Right lobe of liver (tissue), 6 donors: ENCODE measurements at regions not wholly inside any gene's neighbourhood (a gene's known extent, or its start where the extent isn't known, plus 50 kb on each side); places are given as distances from the start of the nearest gene placed in this dataset.
"Not testable (repeated sequence)": the region's sequence is repeated elsewhere in the genome, so short reads cannot be mapped to it uniquely, and the experiment has no call there.

Source experiments
- ATAC-seq, 4 donors: fragments of 200-7000 bp; cut with Tn5 transposase; one replicate each; pipeline ENCODE4 v1.9.1; 2020; ENCODE audit warnings: mild to moderate bottlenecking in 4 of 4, moderate library complexity in 4 of 4
- DNase-seq, 3 donors: peaks; one replicate each; pipeline ENCODE4 v3.0.0-alpha.2; 2020
- H3K27ac ChIP-seq, 3 donors: fragments of 200-600 bp; one replicate each; pipeline ENCODE4 v1.8.0; 2022
- H3K27me3 ChIP-seq, 2 donors: fragments of 200-600 bp; one replicate each; pipeline ENCODE4 v1.8.0; 2022
- H3K36me3 ChIP-seq, 4 donors: fragments of 200-600 bp; sonication (generic) in 1 of 4; one replicate each; pipeline versions ENCODE4 v1.5.1 to v1.8.0; 2017 to 2022; ENCODE audit warnings: control low read depth in 1 of 4
- H3K4me1 ChIP-seq, 4 donors: fragments of 200-600 bp; sonication (generic) in 1 of 4; one replicate each; pipeline versions ENCODE4 v1.5.1 to v1.8.0; 2017 to 2022; ENCODE audit warnings: control low read depth in 1 of 4
- H3K4me3 ChIP-seq, 3 donors: fragments of 200-600 bp; one replicate each; pipeline ENCODE4 v1.8.0; 2022
- H3K9me3 ChIP-seq, 4 donors: fragments of 200-600 bp; sonication (generic) in 1 of 4; one replicate each; pipeline versions ENCODE4 v1.5.1 to v1.8.0; 2017 to 2022; ENCODE audit warnings: control low read depth in 1 of 4
- CTCF ChIP-seq, 4 donors: fragments of 200-600 bp in 3 of 4; fragments of 450-650 bp in 1 of 4; IDR thresholded peaks; one replicate each; pipeline versions ENCODE4 v1.5.1 to v1.8.0; 2016 to 2022; ENCODE audit warnings: antibody characterized with exemption in 4 of 4, mild to moderate bottlenecking in 2 of 4
- POLR2A ChIP-seq: fragments of 450-650 bp; IDR thresholded peaks from one replicate; pipeline ENCODE4 v1.6.1; 2017; ENCODE audit warnings: antibody characterized with exemption, mild to moderate bottlenecking
- WGBS: methylation state at CpG from one replicate; pipeline ENCODE4 v1.1.6; 2018; ENCODE audit warnings: low coverage, low lambda C conversion rate; ENCODE audit not compliant: insufficient coverage; ENCODE audit errors: missing lambda C conversion rate; 5-methylcytosine and 5-hydroxymethylcytosine counted together
- intact Hi-C, 2 donors: fragments of 100-400 bp; cut with DNase I; formaldehyde crosslinking; loops; one replicate each; pipeline versions ENCODE4 v1.11.2 to v1.14.1; 2022
- donor health status: DM: no; HTN: yes; CAD: no.
- donor health status: DM: no; HTN: no; CAD: no.
- donor health status: DM: no; HTN: no; CAD: no.
- donor health status: DM: no; HTN: yes; CAD: no.
- donor health status: DM: no; HTN: yes; CAD: no.

- DNase-seq (no peak), ATAC-seq (no peak)
- TF ChIP-seq CTCF (IDR thresholded peaks at IDR 0.05) (no peak), POLR2A (no peak)
- Histone ChIP-seq H3K9me3 (no peaks in the 10 kb centered on the region), H3K4me3 (no peak overlapping the region), H3K4me1 (no peaks in the 10 kb centered on the region), H3K36me3 (no peaks in the 10 kb centered on the region), H3K27me3 (no peaks in the 10 kb centered on the region), H3K27ac (no peak overlapping the region)
- intact Hi-C loops: no loop called here
- 68% methylated on average over 5 of the region's 10 CpGs for WGBS
Measured at GRCh38 chr5:179464631-179465030, 85.7 kb upstream of the RUFY1 start.

- Histone ChIP-seq H3K4me1 (no peaks in the 10 kb centered on the region), H3K27ac (no peak overlapping the region), H3K4me3 (no peak overlapping the region), H3K9me3 (no peaks in the 10 kb centered on the region), H3K36me3 (no peaks in the 10 kb centered on the region), H3K27me3 (no peaks in the 10 kb centered on the region)
- no peak for DNase-seq
- no peak for TF ChIP-seq POLR2A
- TF ChIP-seq CTCF (IDR thresholded peaks at IDR 0.05): no peak
- WGBS: 75% methylated on average over 11 of the region's 12 CpGs
- ATAC-seq: no peak
- intact Hi-C loops: no loop called here
Measured at GRCh38 chr5:179462040-179462439, 88.3 kb upstream of the RUFY1 start.

GRCh38 chr5:179461576-179461975, 88.8 kb upstream of the RUFY1 start:
- WGBS: 36% methylated on average over 2 of the region's 3 CpGs
- TF ChIP-seq POLR2A (no peak), CTCF (IDR thresholded peaks at IDR 0.05) (no peak)
- DNase-seq (no peak), ATAC-seq (no peak)
- H3K27me3 ChIP-seq: no peaks in the 10 kb centered on the region
- no peaks in the 10 kb centered on the region for H3K9me3 ChIP-seq
- no peaks in the 10 kb centered on the region for H3K4me1 ChIP-seq
- no peak overlapping the region for H3K4me3 ChIP-seq
- no peaks in the 10 kb centered on the region for H3K36me3 ChIP-seq
- intact Hi-C loops: no loop called here
- no peak overlapping the region for H3K27ac ChIP-seq

GRCh38 chr5:179459771-179460170, 90.6 kb upstream of the RUFY1 start:
- H3K9me3 ChIP-seq: no peaks in the 10 kb centered on the region
- no peaks in the 10 kb centered on the region for H3K4me1 ChIP-seq
- ATAC-seq (no peak), DNase-seq (no peak)
- H3K4me3 ChIP-seq: no peak overlapping the region
- 38% methylated on average over 2 of the region's 10 CpGs for WGBS
- no peak for TF ChIP-seq CTCF (IDR thresholded peaks at IDR 0.05)
- TF ChIP-seq POLR2A: no peak
- H3K36me3 ChIP-seq: no peaks in the 10 kb centered on the region
- intact Hi-C loops: no loop called here
- no peaks in the 10 kb centered on the region for H3K27me3 ChIP-seq
- no peak overlapping the region for H3K27ac ChIP-seq

- no peak for DNase-seq
- no peak for TF ChIP-seq POLR2A
- TF ChIP-seq CTCF (IDR thresholded peaks at IDR 0.05): no peak
- H3K36me3 ChIP-seq: no peaks in the 10 kb centered on the region
- no peak for ATAC-seq
- H3K27me3 ChIP-seq: no peaks in the 10 kb centered on the region
- no peaks in the 10 kb centered on the region for H3K4me1 ChIP-seq
- no peak overlapping the region for H3K4me3 ChIP-seq
- H3K9me3 ChIP-seq: no peaks in the 10 kb centered on the region
- intact Hi-C loops: no loop called here
- H3K27ac ChIP-seq: no peak overlapping the region
- 45% methylated on average over 6 of the region's 8 CpGs for WGBS
Measured at GRCh38 chr5:179457612-179458011, 92.7 kb upstream of the RUFY1 start.

GRCh38 chr5:179456075-179456474, 94.3 kb upstream of the RUFY1 start:
- DNase-seq, H3K4me3 ChIP-seq, H3K4me1 ChIP-seq, ATAC-seq, intact Hi-C loops, H3K27ac ChIP-seq, H3K9me3 ChIP-seq, H3K27me3 ChIP-seq, H3K36me3 ChIP-seq: not testable (repeated sequence)
- WGBS: no CpG with 5 or more reads among the region's 15 CpGs
